ENCODE measurements at regions not wholly inside any gene's neighbourhood (a gene's known extent, or its start where the extent isn't known, plus 50 kb on each side); places are given as distances from the start of the nearest gene placed in this dataset.

DNA sequence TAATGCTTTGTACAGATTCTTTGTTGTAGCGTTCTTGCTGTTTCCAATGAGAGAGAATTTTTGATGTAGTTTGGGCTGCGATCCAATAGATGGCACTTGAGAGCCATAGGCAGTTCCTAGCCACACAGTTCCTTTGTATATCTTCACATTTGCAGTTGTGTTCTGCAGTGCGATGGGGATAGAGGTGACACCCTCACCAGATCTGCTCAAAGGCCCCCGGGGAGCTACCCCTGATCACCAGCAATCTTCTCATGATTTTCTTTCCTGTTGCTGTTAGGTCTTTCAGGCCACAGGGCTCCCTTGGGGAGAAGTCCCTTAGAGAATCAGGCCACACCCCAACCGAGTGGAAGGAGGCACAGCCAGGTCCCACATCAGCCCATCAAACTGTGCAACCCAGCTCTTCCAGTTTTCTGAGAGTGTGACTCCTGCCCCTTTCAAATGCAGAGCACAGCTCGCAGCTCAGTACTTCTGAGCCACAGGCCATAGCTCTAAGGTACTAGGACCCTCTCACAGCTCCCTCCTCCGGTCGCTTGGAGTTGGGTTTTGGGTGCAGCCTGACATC, 353.7 kb downstream of the SLCO4C1 start:
- TF ChIP-seq REST (IDR thresholded peaks at IDR 0.05; ENCODE audit: insufficient read depth in 1 of 2, low read depth in 2 of 2, low read length in 2 of 2) (no peak), SIN3A (IDR thresholded peaks at IDR 0.05; ENCODE audit: borderline replicate concordance, insufficient read depth, low read length) (no peak), FOXP2 (optimal IDR thresholded peaks at IDR 0.05; ENCODE audit: borderline replicate concordance, extremely low read depth, extremely low read length, insufficient read depth) (no peak), POLR2AphosphoS5 (IDR thresholded peaks at IDR 0.05; ENCODE audit: low read depth, low read length) (no peak), TAF1 (IDR thresholded peaks at IDR 0.05; ENCODE audit: borderline replicate concordance, insufficient read depth, low read length) (no peak)

- TF ChIP-seq TAF1 (IDR thresholded peaks at IDR 0.05; ENCODE audit: borderline replicate concordance, insufficient read depth, low read length), result no peak
- no peak for TF ChIP-seq SIN3A (IDR thresholded peaks at IDR 0.05; ENCODE audit: borderline replicate concordance, insufficient read depth, low read length)
- TF ChIP-seq REST (IDR thresholded peaks at IDR 0.05; ENCODE audit: insufficient read depth in 1 of 2, low read depth in 2 of 2, low read length in 2 of 2), result no peak
- TF ChIP-seq POLR2AphosphoS5 (IDR thresholded peaks at IDR 0.05; ENCODE audit: low read depth, low read length), result no peak
- no peak for TF ChIP-seq FOXP2 (optimal IDR thresholded peaks at IDR 0.05; ENCODE audit: borderline replicate concordance, extremely low read depth, extremely low read length, insufficient read depth)
These were observed 359.0 kb downstream of the SLCO4C1 start for GRCh38 chr5:101937041-101937440.

DNA sequence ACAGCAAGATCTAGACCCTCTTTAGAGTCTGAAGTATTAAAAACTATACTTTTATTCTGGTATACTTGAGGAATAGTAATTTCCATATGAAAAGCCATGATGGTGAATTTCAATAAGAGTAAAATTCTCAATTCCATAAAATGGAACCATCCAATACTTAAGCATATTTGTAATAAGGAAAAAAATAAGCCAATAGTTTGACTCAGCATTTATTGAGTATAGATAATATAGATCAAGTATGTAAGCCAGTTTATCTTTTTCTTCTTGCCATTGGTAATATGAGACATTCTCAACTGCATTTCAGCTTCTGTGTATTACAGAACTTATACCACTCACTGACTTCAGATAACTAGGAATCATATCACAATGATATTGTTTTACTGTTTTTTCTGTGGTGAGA, 361.0 kb downstream of the SLCO4C1 start:
- TF ChIP-seq FOXP2 (optimal IDR thresholded peaks at IDR 0.05; ENCODE audit: borderline replicate concordance, extremely low read depth, extremely low read length, insufficient read depth) (no peak), POLR2AphosphoS5 (IDR thresholded peaks at IDR 0.05; ENCODE audit: low read depth, low read length) (no peak), REST (IDR thresholded peaks at IDR 0.05; ENCODE audit: insufficient read depth in 1 of 2, low read depth in 2 of 2, low read length in 2 of 2) (no peak), SIN3A (IDR thresholded peaks at IDR 0.05; ENCODE audit: borderline replicate concordance, insufficient read depth, low read length) (no peak), TAF1 (IDR thresholded peaks at IDR 0.05; ENCODE audit: borderline replicate concordance, insufficient read depth, low read length) (no peak)

- TF ChIP-seq REST (IDR thresholded peaks at IDR 0.05; ENCODE audit: insufficient read depth in 1 of 2, low read depth in 2 of 2, low read length in 2 of 2), result no peak
- TF ChIP-seq SIN3A (IDR thresholded peaks at IDR 0.05; ENCODE audit: borderline replicate concordance, insufficient read depth, low read length), result no peak
- TF ChIP-seq FOXP2 (optimal IDR thresholded peaks at IDR 0.05; ENCODE audit: borderline replicate concordance, extremely low read depth, extremely low read length, insufficient read depth), result no peak
- TF ChIP-seq TAF1 (IDR thresholded peaks at IDR 0.05; ENCODE audit: borderline replicate concordance, insufficient read depth, low read length), result no peak
- TF ChIP-seq POLR2AphosphoS5 (IDR thresholded peaks at IDR 0.05; ENCODE audit: low read depth, low read length), result no peak
These were observed 363.5 kb downstream of the SLCO4C1 start for GRCh38 chr5:101932599-101932998.

GRCh38 chr5:101929628-101930027, 366.5 kb downstream of the SLCO4C1 start:
- no peak for TF ChIP-seq TAF1 (IDR thresholded peaks at IDR 0.05; ENCODE audit: borderline replicate concordance, insufficient read depth, low read length)
- TF ChIP-seq FOXP2 (optimal IDR thresholded peaks at IDR 0.05; ENCODE audit: borderline replicate concordance, extremely low read depth, extremely low read length, insufficient read depth), result no peak
- TF ChIP-seq REST (IDR thresholded peaks at IDR 0.05; ENCODE audit: insufficient read depth in 1 of 2, low read depth in 2 of 2, low read length in 2 of 2), result no peak
- no peak for TF ChIP-seq SIN3A (IDR thresholded peaks at IDR 0.05; ENCODE audit: borderline replicate concordance, insufficient read depth, low read length)
- no peak for TF ChIP-seq POLR2AphosphoS5 (IDR thresholded peaks at IDR 0.05; ENCODE audit: low read depth, low read length)
